ENCODE measurements at regions not wholly inside any gene's neighbourhood (a gene's known extent, or its start where the extent isn't known, plus 50 kb on each side); places are given as distances from the start of the nearest gene placed in this dataset.

DNA sequence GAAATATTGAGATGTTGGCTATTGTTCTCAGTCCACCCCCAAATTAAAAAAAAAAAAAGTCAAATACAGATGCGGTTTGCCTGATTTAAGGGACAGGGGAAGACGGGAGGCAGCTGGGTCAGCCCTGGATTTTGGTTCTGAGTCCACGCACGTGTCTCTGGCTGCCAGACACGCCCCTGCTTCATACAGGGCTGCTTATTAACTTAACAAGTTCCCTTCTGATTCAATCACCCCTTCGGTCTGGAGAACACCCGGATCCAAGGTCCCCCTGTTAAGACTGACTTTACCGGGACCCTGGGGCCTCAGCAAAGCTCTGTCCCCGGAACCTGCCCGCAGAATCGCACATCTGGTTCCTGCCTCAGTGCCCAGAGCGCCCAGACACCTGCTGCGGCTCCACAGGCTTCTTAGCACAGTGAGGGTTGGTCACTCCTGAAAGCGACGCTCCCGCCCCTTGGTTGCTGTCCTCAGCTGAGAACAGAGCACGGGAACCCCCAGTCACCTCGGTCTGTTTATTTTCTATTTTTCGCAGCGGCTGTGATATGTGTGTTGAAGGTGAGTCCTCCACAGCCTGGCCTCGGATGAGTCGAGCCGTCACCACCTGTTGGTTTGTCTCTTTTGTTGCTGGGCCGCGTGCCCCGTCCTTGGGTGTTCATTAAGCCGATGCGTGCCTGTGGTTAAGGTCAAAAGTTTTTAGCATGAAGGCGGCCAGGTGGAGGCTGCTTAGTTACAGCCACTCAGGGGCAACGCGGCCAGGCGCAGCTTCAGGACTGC is 57.2 kb downstream of the RTP5 start:
- 47 to 52% methylated on average over 8 to 13 of the region's 32 CpGs for WGBS, 2 donors (ENCODE audit: low coverage in 1 of 2)
- TF ChIP-seq POLR2A (IDR thresholded peaks at IDR 0.05) = no peak
- TF ChIP-seq POLR2AphosphoS5 (IDR thresholded peaks at IDR 0.05) = no peak
- no peak for TF ChIP-seq EP300 (IDR thresholded peaks at IDR 0.05)
- TF ChIP-seq, protein P1, sequence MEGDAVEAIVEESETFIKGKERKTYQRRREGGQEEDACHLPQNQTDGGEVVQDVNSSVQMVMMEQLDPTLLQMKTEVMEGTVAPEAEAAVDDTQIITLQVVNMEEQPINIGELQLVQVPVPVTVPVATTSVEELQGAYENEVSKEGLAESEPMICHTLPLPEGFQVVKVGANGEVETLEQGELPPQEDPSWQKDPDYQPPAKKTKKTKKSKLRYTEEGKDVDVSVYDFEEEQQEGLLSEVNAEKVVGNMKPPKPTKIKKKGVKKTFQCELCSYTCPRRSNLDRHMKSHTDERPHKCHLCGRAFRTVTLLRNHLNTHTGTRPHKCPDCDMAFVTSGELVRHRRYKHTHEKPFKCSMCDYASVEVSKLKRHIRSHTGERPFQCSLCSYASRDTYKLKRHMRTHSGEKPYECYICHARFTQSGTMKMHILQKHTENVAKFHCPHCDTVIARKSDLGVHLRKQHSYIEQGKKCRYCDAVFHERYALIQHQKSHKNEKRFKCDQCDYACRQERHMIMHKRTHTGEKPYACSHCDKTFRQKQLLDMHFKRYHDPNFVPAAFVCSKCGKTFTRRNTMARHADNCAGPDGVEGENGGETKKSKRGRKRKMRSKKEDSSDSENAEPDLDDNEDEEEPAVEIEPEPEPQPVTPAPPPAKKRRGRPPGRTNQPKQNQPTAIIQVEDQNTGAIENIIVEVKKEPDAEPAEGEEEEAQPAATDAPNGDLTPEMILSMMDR (IDR thresholded peaks at IDR 0.05) = no peak
- Histone ChIP-seq H3K4me1 (no peaks in the 10 kb centered on the region), H3K4me3 (no peak overlapping the region), H3K27ac (no peak overlapping the region), H3K9me3 (no peaks in the 10 kb centered on the region), H3K27me3 (no peaks in the 10 kb centered on the region), H3K36me3 (no peaks in the 10 kb centered on the region)
- no peak for ATAC-seq

GRCh38 chr2:241929551-241930490 is 60.3 kb downstream of the RTP5 start:
- WGBS, 2 donors (ENCODE audit: low coverage in 1 of 2) = 81 to 82% methylated on average over 14 to 15 of the region's 22 CpGs
- no peak for TF ChIP-seq POLR2AphosphoS5 (IDR thresholded peaks at IDR 0.05)
- TF ChIP-seq, protein P1 (IDR thresholded peaks at IDR 0.05) = no peak
- no peak for TF ChIP-seq EP300 (IDR thresholded peaks at IDR 0.05)
- no peak for TF ChIP-seq POLR2A (IDR thresholded peaks at IDR 0.05)
- Histone ChIP-seq H3K36me3 (no peaks in the 10 kb centered on the region), H3K27ac (no peak overlapping the region), H3K4me3 (no peak overlapping the region), H3K4me1 (peaks cover 0 to 28% (median 8%) of the 10 kb centered on the region in 3 donors), H3K27me3 (no peaks in the 10 kb centered on the region), H3K9me3 (no peaks in the 10 kb centered on the region)
- ATAC-seq = no peak

DNA sequence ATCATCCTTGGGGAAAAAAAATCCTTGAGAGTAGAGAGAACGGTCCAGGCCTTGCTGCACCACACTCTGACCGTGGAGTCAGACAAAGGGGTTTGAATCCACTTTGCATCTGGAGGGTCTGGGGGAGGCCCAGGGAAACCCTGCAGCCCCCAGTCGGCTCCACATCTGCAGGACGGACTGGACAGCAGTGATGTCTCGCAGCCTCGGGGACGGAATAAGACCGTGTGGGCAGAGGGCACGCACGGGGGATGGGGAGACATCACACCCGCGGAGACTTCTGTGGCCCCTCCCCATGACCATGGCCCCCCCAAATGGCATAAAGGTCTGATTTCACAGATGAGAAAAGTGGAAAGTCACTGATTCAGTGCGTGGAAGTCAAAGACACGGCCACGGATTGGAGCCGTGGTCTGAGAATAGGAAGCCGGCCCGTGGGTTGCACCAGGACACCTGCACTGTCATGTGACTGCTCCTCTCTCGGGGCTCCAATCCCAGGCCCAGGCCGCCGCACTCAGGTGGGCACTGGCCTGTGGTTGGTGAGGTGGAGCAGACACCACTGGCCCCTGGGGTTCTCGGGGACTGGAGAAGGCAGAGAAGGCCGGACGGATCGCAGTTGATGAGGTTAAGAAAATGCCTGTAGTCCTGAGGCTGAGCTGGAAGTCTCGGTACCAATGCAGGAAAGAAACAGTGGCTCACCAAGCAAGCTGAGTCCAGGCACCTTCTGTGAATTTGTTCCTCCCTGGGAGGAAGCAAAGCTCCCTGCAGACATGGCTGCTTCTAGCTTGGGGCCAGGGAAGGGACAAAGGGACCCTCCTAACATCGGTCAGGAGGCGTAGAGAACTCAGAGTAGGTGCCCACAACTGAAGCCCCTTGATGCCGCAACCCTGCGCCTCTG is 61.8 kb downstream of the RTP5 start:
- Histone ChIP-seq H3K27me3 (peaks cover 6% of the 10 kb centered on the region), H3K9me3 (no peaks in the 10 kb centered on the region), H3K4me1 (peaks cover 0 to 28% (median 8%) of the 10 kb centered on the region in 3 donors), H3K4me3 (no peak overlapping the region), H3K36me3 (no peaks in the 10 kb centered on the region), H3K27ac (peak overlapping the region in 1 of 4 donors; percentile 86)
- TF ChIP-seq, protein P1 (IDR thresholded peaks at IDR 0.05) = no peak
- no peak for TF ChIP-seq POLR2AphosphoS5 (IDR thresholded peaks at IDR 0.05)
- ATAC-seq = no peak
- WGBS, 2 donors (ENCODE audit: low coverage in 1 of 2) = 85 to 93% methylated on average over 9 to 19 of the region's 30 CpGs

DNA sequence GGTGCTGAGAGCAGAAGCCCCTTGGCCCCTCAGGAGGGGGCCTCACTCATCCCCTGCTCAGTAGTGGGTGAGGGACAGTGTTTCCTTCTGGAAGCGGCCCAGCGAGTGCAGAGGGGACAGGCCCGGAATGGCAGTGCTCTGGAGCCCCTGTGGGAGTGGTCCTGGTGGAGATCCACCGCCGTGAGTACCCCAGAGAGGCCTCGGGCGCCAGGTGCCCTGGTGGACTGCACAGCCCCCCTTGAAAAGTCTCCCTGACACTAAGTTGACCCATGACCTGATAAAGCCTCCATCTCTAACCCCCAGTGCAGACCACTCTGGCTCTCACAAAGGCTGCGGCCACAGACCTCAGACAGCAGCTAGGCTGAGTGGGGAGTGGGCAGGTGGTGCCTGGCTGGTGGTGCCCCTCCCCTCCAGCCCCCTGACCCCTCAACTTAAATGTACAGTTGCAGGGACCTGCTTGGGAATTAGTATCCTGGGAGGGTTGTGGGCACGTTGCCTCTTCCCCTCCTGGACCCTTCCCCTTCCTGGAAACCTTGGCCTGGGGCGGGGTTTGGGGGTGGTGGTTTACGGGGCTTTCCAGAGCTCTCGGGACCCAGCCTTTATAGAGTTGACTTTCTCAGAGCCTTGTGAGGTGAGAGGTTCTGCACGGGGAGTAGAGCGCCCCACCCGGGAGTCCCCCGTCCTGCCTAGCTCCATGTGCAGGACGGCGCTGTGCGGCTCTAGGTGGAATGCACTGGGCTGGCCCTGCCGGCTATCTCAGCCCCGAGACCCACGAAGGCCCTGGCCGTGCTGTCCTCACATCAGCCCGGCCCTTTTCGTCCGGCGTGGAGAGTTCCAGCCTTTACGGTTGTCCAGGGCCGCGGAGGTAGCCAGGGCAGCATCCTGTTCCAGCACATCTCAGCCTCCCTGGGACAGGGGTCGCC is 62.7 kb downstream of the RTP5 start:
- TF ChIP-seq, protein P1 (IDR thresholded peaks at IDR 0.05) = no peak
- TF ChIP-seq POLR2AphosphoS5 (IDR thresholded peaks at IDR 0.05) (no peak), EP300 (IDR thresholded peaks at IDR 0.05) (no peak), POLR2A (IDR thresholded peaks at IDR 0.05) (no peak)
- ATAC-seq = no peak
- no CpG with 5 or more reads among the region's 31 CpGs for WGBS, 2 donors (ENCODE audit: low coverage in 1 of 2)
- H3K36me3 ChIP-seq = no peaks in the 10 kb centered on the region
- H3K4me3 ChIP-seq = no peak overlapping the region
- H3K27me3 ChIP-seq = peaks cover 13% of the 10 kb centered on the region
- peaks cover 0 to 28% (median 8%) of the 10 kb centered on the region in 3 donors for H3K4me1 ChIP-seq
- peak overlapping the region; percentile 82 to 95 (median 86) for H3K27ac ChIP-seq
- H3K9me3 ChIP-seq = no peaks in the 10 kb centered on the region

All from gastroesophageal sphincter (tissue), 4 donors.